Dendritic cell treated with granulocyte-macrophage colony-stimulating factor and Interleukin-4, amounts not matched to agents 40 ng/mL and 50 ng/mL, for 4 days (primary cell): ENCODE measurements at regions not wholly inside any gene's neighbourhood (a gene's known extent, or its start where the extent isn't known, plus 50 kb on each side); places are given as distances from the start of the nearest gene placed in this dataset.

Experiments
- H3K27ac Mint-ChIP-seq: one replicate; pipeline ENCODE4 v1.8.0; 2022; ENCODE audit warnings: mild to moderate bottlenecking, mixed read lengths
- H3K27me3 Mint-ChIP-seq: one replicate; pipeline ENCODE4 v1.8.0; 2022; ENCODE audit warnings: mild to moderate bottlenecking, mixed read lengths
- H3K36me3 Mint-ChIP-seq: one replicate; pipeline ENCODE4 v1.8.0; 2022; ENCODE audit warnings: low read depth, mixed read lengths
- H3K4me1 Mint-ChIP-seq: one replicate; pipeline ENCODE4 v1.8.0; 2022; ENCODE audit warnings: low read depth, mixed read lengths
- H3K4me3 Mint-ChIP-seq: one replicate; pipeline ENCODE4 v1.8.0; 2022; ENCODE audit warnings: mild to moderate bottlenecking, moderate library complexity, mixed read lengths
- H3K9me3 Mint-ChIP-seq: one replicate; pipeline ENCODE4 v1.8.0; 2022; ENCODE audit warnings: mixed read lengths
- intact Hi-C: fragments of 100-400 bp; cut with micrococcal nuclease; formaldehyde crosslinking; loops from one replicate; pipeline ENCODE4 v1.15.0; 2022

GRCh38 chr5:60136841-60137240 is 243.3 kb upstream of the PDE4D start:
- no peaks in the 10 kb centered on the region for H3K4me1 Mint-ChIP-seq
- H3K9me3 Mint-ChIP-seq, result no peaks in the 10 kb centered on the region
- intact Hi-C loops, result no loop called here

GRCh38 chr5:60131504-60131903 is 238.0 kb upstream of the PDE4D start:
- no peak overlapping the region for H3K4me3 Mint-ChIP-seq
- H3K27ac Mint-ChIP-seq, result no peak overlapping the region
- no peaks in the 10 kb centered on the region for H3K4me1 Mint-ChIP-seq
- no peaks in the 10 kb centered on the region for H3K27me3 Mint-ChIP-seq
- H3K9me3 Mint-ChIP-seq, result no peaks in the 10 kb centered on the region
- H3K36me3 Mint-ChIP-seq, result peaks cover 11% of the 10 kb centered on the region
- intact Hi-C loops, result no loop called here

More at GRCh38 chr5:60136841-60137240, 243.3 kb upstream of the PDE4D start:
- no peak overlapping the region for H3K4me3 Mint-ChIP-seq
- no peak overlapping the region for H3K27ac Mint-ChIP-seq
- no peaks in the 10 kb centered on the region for H3K27me3 Mint-ChIP-seq
- no peaks in the 10 kb centered on the region for H3K36me3 Mint-ChIP-seq

- Mint-ChIP-seq H3K4me3 (no peak overlapping the region), H3K27me3 (no peaks in the 10 kb centered on the region), H3K9me3 (peaks cover 9% of the 10 kb centered on the region), H3K36me3 (peaks cover 18% of the 10 kb centered on the region), H3K4me1 (peaks cover 15% of the 10 kb centered on the region), H3K27ac (no peak overlapping the region)
- intact Hi-C loops, result no loop called here
Observed at GRCh38 chr5:60125636-60126035, 232.1 kb upstream of the PDE4D start.

GRCh38 chr5:60102961-60103693 is 209.6 kb upstream of the PDE4D start:
- Mint-ChIP-seq H3K9me3 (peaks cover 18% of the 10 kb centered on the region), H3K36me3 (peaks cover 9% of the 10 kb centered on the region), H3K4me1 (peaks cover 15% of the 10 kb centered on the region), H3K27me3 (no peaks in the 10 kb centered on the region), H3K27ac (peak overlapping the region; percentile 2), H3K4me3 (no peak overlapping the region)
- intact Hi-C loops, result no loop called here

GRCh38 chr5:60101573-60101972 is 208.0 kb upstream of the PDE4D start:
- Mint-ChIP-seq H3K9me3 (peaks cover 18% of the 10 kb centered on the region), H3K4me1 (peaks cover 15% of the 10 kb centered on the region), H3K27me3 (no peaks in the 10 kb centered on the region), H3K36me3 (peaks cover 9% of the 10 kb centered on the region), H3K4me3 (no peak overlapping the region), H3K27ac (no peak overlapping the region)
- intact Hi-C loops, result no loop called here

GRCh38 chr5:60092671-60093422 is 199.3 kb upstream of the PDE4D start:
- Mint-ChIP-seq H3K27ac (no peak overlapping the region), H3K9me3 (peaks cover 48% of the 10 kb centered on the region), H3K4me3 (no peak overlapping the region), H3K4me1 (no peaks in the 10 kb centered on the region), H3K36me3 (peaks cover 27% of the 10 kb centered on the region), H3K27me3 (no peaks in the 10 kb centered on the region)
- intact Hi-C loops, result no loop called here

- H3K9me3 Mint-ChIP-seq, result peaks cover 60% of the 10 kb centered on the region
- H3K36me3 Mint-ChIP-seq, result peaks cover 48% of the 10 kb centered on the region
- intact Hi-C loops, result no loop called here
Observed at GRCh38 chr5:60086583-60086982, 193.1 kb upstream of the PDE4D start.

GRCh38 chr5:60084226-60084625 is 190.7 kb upstream of the PDE4D start:
- intact Hi-C loops, result no loop called here
- H3K9me3 Mint-ChIP-seq, result peaks cover 67% of the 10 kb centered on the region
- peaks cover 13% of the 10 kb centered on the region for H3K4me1 Mint-ChIP-seq
- no peaks in the 10 kb centered on the region for H3K27me3 Mint-ChIP-seq
- H3K27ac Mint-ChIP-seq, result no peak overlapping the region
- no peak overlapping the region for H3K4me3 Mint-ChIP-seq
- peaks cover 48% of the 10 kb centered on the region for H3K36me3 Mint-ChIP-seq

More at GRCh38 chr5:60086583-60086982, 193.1 kb upstream of the PDE4D start:
- Mint-ChIP-seq H3K27ac (no peak overlapping the region), H3K4me1 (peaks cover 13% of the 10 kb centered on the region), H3K27me3 (no peaks in the 10 kb centered on the region), H3K4me3 (no peak overlapping the region)

- no peaks in the 10 kb centered on the region for H3K4me1 Mint-ChIP-seq
- H3K9me3 Mint-ChIP-seq, result peaks cover 87% of the 10 kb centered on the region
- no peaks in the 10 kb centered on the region for H3K27me3 Mint-ChIP-seq
- no peak overlapping the region for H3K4me3 Mint-ChIP-seq
- intact Hi-C loops, result no loop called here
- no peak overlapping the region for H3K27ac Mint-ChIP-seq
- H3K36me3 Mint-ChIP-seq, result peaks cover 16% of the 10 kb centered on the region
Observed at GRCh38 chr5:60077292-60077691, 183.8 kb upstream of the PDE4D start.

- Mint-ChIP-seq H3K27me3 (no peaks in the 10 kb centered on the region), H3K36me3 (peaks cover 12% of the 10 kb centered on the region), H3K9me3 (peaks cover 85% of the 10 kb centered on the region), H3K27ac (no peak overlapping the region), H3K4me1 (no peaks in the 10 kb centered on the region), H3K4me3 (no peak overlapping the region)
- intact Hi-C loops, result no loop called here
Observed at GRCh38 chr5:60076746-60077145, 183.2 kb upstream of the PDE4D start.

GRCh38 chr5:60066502-60066901 is 173.0 kb upstream of the PDE4D start:
- H3K27ac Mint-ChIP-seq, result no peak overlapping the region
- no peaks in the 10 kb centered on the region for H3K36me3 Mint-ChIP-seq
- intact Hi-C loops, result no loop called here
- H3K4me1 Mint-ChIP-seq, result no peaks in the 10 kb centered on the region
- H3K9me3 Mint-ChIP-seq, result peaks cover 24% of the 10 kb centered on the region
- H3K27me3 Mint-ChIP-seq, result no peaks in the 10 kb centered on the region
- H3K4me3 Mint-ChIP-seq, result no peak overlapping the region

- Mint-ChIP-seq H3K36me3 (no peaks in the 10 kb centered on the region), H3K27me3 (no peaks in the 10 kb centered on the region), H3K4me1 (peaks cover 33% of the 10 kb centered on the region), H3K4me3 (no peak overlapping the region), H3K27ac (no peak overlapping the region), H3K9me3 (peaks cover 10% of the 10 kb centered on the region)
- intact Hi-C loops, result no loop called here
Observed at GRCh38 chr5:60060389-60060788, 166.9 kb upstream of the PDE4D start.

GRCh38 chr5:60056191-60056590 is 162.7 kb upstream of the PDE4D start:
- no peak overlapping the region for H3K4me3 Mint-ChIP-seq
- H3K27ac Mint-ChIP-seq, result no peak overlapping the region
- intact Hi-C loops, result no loop called here
- H3K27me3 Mint-ChIP-seq, result no peaks in the 10 kb centered on the region
- peaks cover 29% of the 10 kb centered on the region for H3K9me3 Mint-ChIP-seq
- H3K36me3 Mint-ChIP-seq, result peaks cover 14% of the 10 kb centered on the region
- peaks cover 33% of the 10 kb centered on the region for H3K4me1 Mint-ChIP-seq

GRCh38 chr5:60055168-60055567 is 161.6 kb upstream of the PDE4D start:
- Mint-ChIP-seq H3K4me1 (peaks cover 22% of the 10 kb centered on the region), H3K9me3 (peaks cover 39% of the 10 kb centered on the region), H3K27me3 (no peaks in the 10 kb centered on the region), H3K4me3 (no peak overlapping the region), H3K36me3 (peaks cover 23% of the 10 kb centered on the region), H3K27ac (no peak overlapping the region)
- intact Hi-C loops, result no loop called here
